ENCODE measurements at regions not wholly inside any gene's neighbourhood (a gene's known extent, or its start where the extent isn't known, plus 50 kb on each side); places are given as distances from the start of the nearest gene placed in this dataset.

- H3K9me3 ChIP-seq (ENCODE audit: low read length), result no peaks in the 10 kb centered on the region
- no peak overlapping the region for H3K9ac ChIP-seq (ENCODE audit: low read length)
- H2AFZ ChIP-seq (ENCODE audit: low read depth, low read length), result no peak overlapping the region
- H3K27me3 ChIP-seq (ENCODE audit: insufficient read depth, low read depth, low read length), result no peaks in the 10 kb centered on the region
- no peaks in the 10 kb centered on the region for H3K79me2 ChIP-seq (replicated peaks; ENCODE audit: insufficient read depth, low read length)
- no peak overlapping the region for H3K27ac ChIP-seq (ENCODE audit: low read length)
- no peaks in the 10 kb centered on the region for H3F3A ChIP-seq (ENCODE audit: insufficient read depth, low read length, poor library complexity, severe bottlenecking)
- no peaks in the 10 kb centered on the region for H4K20me1 ChIP-seq (ENCODE audit: insufficient read depth)
- H3K9me2 ChIP-seq (ENCODE audit: insufficient read depth, low read length), result no peaks in the 10 kb centered on the region
- no peaks in the 10 kb centered on the region for H3K36me3 ChIP-seq (ENCODE audit: insufficient read depth, low read length)
- TF ChIP-seq REST (IDR thresholded peaks at IDR 0.05; ENCODE audit: borderline replicate concordance), result no peak
- TF ChIP-seq CTCF (IDR thresholded peaks at IDR 0.05; ENCODE audit: poor library complexity, severe bottlenecking), result no peak
- TF ChIP-seq RAD21 (conservative IDR thresholded peaks at IDR 0.05), result no peak
- no peak for TF ChIP-seq SMC3 (conservative IDR thresholded peaks at IDR 0.05; ENCODE audit: poor library complexity)
- TF ChIP-seq EP300 (conservative IDR thresholded peaks at IDR 0.05; ENCODE audit: poor library complexity, severe bottlenecking), result no peak
- TF ChIP-seq EZH2 (IDR thresholded peaks at IDR 0.05; ENCODE audit: borderline replicate concordance, insufficient read depth, low read length, poor library complexity, severe bottlenecking), result no peak
- no peak for TF ChIP-seq POLR2AphosphoS5 (IDR thresholded peaks at IDR 0.05)
- TF ChIP-seq TAF1 (IDR thresholded peaks at IDR 0.05; ENCODE audit: low read depth), result no peak
- no peak for TF ChIP-seq MXI1 (conservative IDR thresholded peaks at IDR 0.05; ENCODE audit: poor library complexity, severe bottlenecking)
- H3K4me3 ChIP-seq (ENCODE audit: low read length), result no peak overlapping the region
- no peak overlapping the region for H3K4me2 ChIP-seq (ENCODE audit: low read length)
These were observed 56.8 kb upstream of the DCTD start for GRCh38 chr4:182973941-182974340.

GRCh38 chr4:182973511-182973911 is 56.3 kb upstream of the DCTD start:
- Histone ChIP-seq H2AFZ (ENCODE audit: low read depth, low read length) (no peak overlapping the region), H3K27me3 (ENCODE audit: insufficient read depth, low read depth, low read length) (no peaks in the 10 kb centered on the region), H3K9me3 (ENCODE audit: low read length) (no peaks in the 10 kb centered on the region), H3K4me3 (ENCODE audit: low read length) (no peak overlapping the region), H4K20me1 (ENCODE audit: insufficient read depth) (no peaks in the 10 kb centered on the region), H3K4me2 (ENCODE audit: low read length) (no peak overlapping the region), H3K9me2 (ENCODE audit: insufficient read depth, low read length) (no peaks in the 10 kb centered on the region), H3F3A (ENCODE audit: insufficient read depth, low read length, poor library complexity, severe bottlenecking) (no peaks in the 10 kb centered on the region), H3K79me2 (replicated peaks; ENCODE audit: insufficient read depth, low read length) (no peaks in the 10 kb centered on the region), H3K9ac (ENCODE audit: low read length) (no peak overlapping the region), H3K27ac (ENCODE audit: low read length) (no peak overlapping the region), H3K36me3 (ENCODE audit: insufficient read depth, low read length) (no peaks in the 10 kb centered on the region)
- TF ChIP-seq SMC3 (conservative IDR thresholded peaks at IDR 0.05; ENCODE audit: poor library complexity), result no peak
- TF ChIP-seq EZH2 (IDR thresholded peaks at IDR 0.05; ENCODE audit: borderline replicate concordance, insufficient read depth, low read length, poor library complexity, severe bottlenecking), result no peak
- no peak for TF ChIP-seq EP300 (conservative IDR thresholded peaks at IDR 0.05; ENCODE audit: poor library complexity, severe bottlenecking)
- no peak for TF ChIP-seq TAF1 (IDR thresholded peaks at IDR 0.05; ENCODE audit: low read depth)
- TF ChIP-seq MXI1 (conservative IDR thresholded peaks at IDR 0.05; ENCODE audit: poor library complexity, severe bottlenecking), result no peak
- no peak for TF ChIP-seq REST (IDR thresholded peaks at IDR 0.05; ENCODE audit: borderline replicate concordance)
- no peak for TF ChIP-seq CTCF (IDR thresholded peaks at IDR 0.05; ENCODE audit: poor library complexity, severe bottlenecking)
- TF ChIP-seq POLR2AphosphoS5 (IDR thresholded peaks at IDR 0.05), result no peak
- no peak for TF ChIP-seq RAD21 (conservative IDR thresholded peaks at IDR 0.05)
